Loucy (cell line): ENCODE measurements at regions not wholly inside any gene's neighbourhood (a gene's known extent, or its start where the extent isn't known, plus 50 kb on each side); places are given as distances from the start of the nearest gene placed in this dataset.

Experiments used
- EZH2phosphoT487 ChIP-seq: fragments of 200-600 bp; IDR thresholded peaks from 2 replicates; pipeline ENCODE4 v1.6.1; 2018; ENCODE audit warnings: antibody characterized with exemption, mild to moderate bottlenecking, moderate library complexity, borderline replicate concordance
- TF ChIP-seq, protein P1 (sequence below): fragments of 200-600 bp; sonication (generic); conservative IDR thresholded peaks from 2 replicates; pipeline ENCODE4 v1.5.1; 2014; ENCODE audit warnings: mild to moderate bottlenecking, antibody characterized with exemption, low read length

GRCh38 chr1:113282893-113283285 is 107.4 kb upstream of the MAGI3 start:
- TF ChIP-seq, protein P1, sequence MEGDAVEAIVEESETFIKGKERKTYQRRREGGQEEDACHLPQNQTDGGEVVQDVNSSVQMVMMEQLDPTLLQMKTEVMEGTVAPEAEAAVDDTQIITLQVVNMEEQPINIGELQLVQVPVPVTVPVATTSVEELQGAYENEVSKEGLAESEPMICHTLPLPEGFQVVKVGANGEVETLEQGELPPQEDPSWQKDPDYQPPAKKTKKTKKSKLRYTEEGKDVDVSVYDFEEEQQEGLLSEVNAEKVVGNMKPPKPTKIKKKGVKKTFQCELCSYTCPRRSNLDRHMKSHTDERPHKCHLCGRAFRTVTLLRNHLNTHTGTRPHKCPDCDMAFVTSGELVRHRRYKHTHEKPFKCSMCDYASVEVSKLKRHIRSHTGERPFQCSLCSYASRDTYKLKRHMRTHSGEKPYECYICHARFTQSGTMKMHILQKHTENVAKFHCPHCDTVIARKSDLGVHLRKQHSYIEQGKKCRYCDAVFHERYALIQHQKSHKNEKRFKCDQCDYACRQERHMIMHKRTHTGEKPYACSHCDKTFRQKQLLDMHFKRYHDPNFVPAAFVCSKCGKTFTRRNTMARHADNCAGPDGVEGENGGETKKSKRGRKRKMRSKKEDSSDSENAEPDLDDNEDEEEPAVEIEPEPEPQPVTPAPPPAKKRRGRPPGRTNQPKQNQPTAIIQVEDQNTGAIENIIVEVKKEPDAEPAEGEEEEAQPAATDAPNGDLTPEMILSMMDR = no peak
- TF ChIP-seq EZH2phosphoT487 = no peak
